ENCODE measurements at regions not wholly inside any gene's neighbourhood (a gene's known extent, or its start where the extent isn't known, plus 50 kb on each side); places are given as distances from the start of the nearest gene placed in this dataset.

DNA sequence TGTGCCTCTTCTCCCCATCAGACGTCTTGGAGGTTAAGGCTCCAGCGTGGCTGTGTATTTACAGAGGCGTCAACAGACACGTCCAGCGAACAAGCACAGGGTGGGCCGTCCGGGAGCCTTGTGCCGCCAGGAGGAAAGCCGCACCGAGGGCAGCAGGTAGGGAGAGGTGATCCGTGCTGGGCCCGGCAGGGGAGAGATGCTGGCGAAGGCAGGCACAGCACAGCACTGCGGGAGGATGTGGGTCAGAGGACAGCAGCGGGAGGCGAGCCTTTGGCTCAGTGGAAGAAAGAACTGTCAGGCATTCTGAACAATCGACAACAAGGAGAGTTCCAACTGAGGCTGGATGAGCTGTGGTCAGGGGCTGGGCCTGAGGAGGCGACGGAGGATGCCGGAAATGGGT, 144.1 kb upstream of the TNR start:
- TF ChIP-seq, protein P1, sequence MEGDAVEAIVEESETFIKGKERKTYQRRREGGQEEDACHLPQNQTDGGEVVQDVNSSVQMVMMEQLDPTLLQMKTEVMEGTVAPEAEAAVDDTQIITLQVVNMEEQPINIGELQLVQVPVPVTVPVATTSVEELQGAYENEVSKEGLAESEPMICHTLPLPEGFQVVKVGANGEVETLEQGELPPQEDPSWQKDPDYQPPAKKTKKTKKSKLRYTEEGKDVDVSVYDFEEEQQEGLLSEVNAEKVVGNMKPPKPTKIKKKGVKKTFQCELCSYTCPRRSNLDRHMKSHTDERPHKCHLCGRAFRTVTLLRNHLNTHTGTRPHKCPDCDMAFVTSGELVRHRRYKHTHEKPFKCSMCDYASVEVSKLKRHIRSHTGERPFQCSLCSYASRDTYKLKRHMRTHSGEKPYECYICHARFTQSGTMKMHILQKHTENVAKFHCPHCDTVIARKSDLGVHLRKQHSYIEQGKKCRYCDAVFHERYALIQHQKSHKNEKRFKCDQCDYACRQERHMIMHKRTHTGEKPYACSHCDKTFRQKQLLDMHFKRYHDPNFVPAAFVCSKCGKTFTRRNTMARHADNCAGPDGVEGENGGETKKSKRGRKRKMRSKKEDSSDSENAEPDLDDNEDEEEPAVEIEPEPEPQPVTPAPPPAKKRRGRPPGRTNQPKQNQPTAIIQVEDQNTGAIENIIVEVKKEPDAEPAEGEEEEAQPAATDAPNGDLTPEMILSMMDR (IDR thresholded peaks at IDR 0.05) = no peak
- TF ChIP-seq POLR2AphosphoS5 (IDR thresholded peaks at IDR 0.05) = no peak
- intact Hi-C loops (cut with DNase I; ENCODE audit: low total_unique reads) = no loop called here
- in situ Hi-C loops (cut with MboI; ENCODE audit: low pct_ligation_motif_present in 1 of 4, low pct_unique_long_range_greater_than_20kb in 1 of 4, low sequenced_read_pairs in 3 of 4) = loop anchor here in 1 of 4 donors (25.0 kb wide), 1 partner anchor 400 kb away; no protein-coding TSS in a partner anchor
- DNase-seq = no peak
- Histone ChIP-seq H3K4me1 (no peaks in the 10 kb centered on the region), H3K27ac (no peak overlapping the region), H3K36me3 (no peaks in the 10 kb centered on the region), H3K27me3 (no peaks in the 10 kb centered on the region), H3K9me3 (no peaks in the 10 kb centered on the region), H3K4me3 (no peak overlapping the region)
- WGBS, 2 donors (ENCODE audit: low coverage in 1 of 2) = 90% methylated on average over 20 of the region's 20 CpGs; no CpG with 5 or more reads in 1 of the 2 donors

DNA sequence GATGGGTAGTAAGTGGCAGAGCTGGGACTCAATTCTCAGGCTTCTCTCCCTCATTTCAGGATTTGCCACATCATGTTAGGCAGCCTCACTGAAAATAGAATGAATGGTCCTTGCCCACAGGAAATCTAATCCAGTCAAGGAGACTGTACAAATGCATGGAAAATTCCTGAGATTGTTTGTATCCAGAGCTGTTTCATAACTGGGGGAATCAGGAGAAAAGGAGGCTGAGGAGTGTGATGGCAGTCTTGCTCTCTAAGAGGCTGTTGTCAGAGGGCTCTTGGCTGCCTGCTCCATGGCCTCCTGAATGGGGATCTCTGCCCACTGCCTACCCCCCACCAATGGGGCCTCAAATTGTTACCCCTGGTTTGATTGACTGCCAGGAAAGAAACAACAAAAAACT, 141.9 kb upstream of the TNR start:
- in situ Hi-C loops (cut with MboI; ENCODE audit: low pct_ligation_motif_present in 1 of 4, low pct_unique_long_range_greater_than_20kb in 1 of 4, low sequenced_read_pairs in 3 of 4) = loop anchor here in 1 of 4 donors (25.0 kb wide), 1 partner anchor 398 kb away; no protein-coding TSS in a partner anchor
- DNase-seq = no peak
- intact Hi-C loops (cut with DNase I; ENCODE audit: low total_unique reads) = no loop called here
- no peak for TF ChIP-seq POLR2AphosphoS5 (IDR thresholded peaks at IDR 0.05)
- no peak for TF ChIP-seq EP300 (IDR thresholded peaks at IDR 0.05; ENCODE audit: low read depth)
- TF ChIP-seq, protein P1 (IDR thresholded peaks at IDR 0.05) = no peak
- no peak for TF ChIP-seq POLR2A (IDR thresholded peaks at IDR 0.05)
- H3K4me1 ChIP-seq = no peaks in the 10 kb centered on the region
- no peak overlapping the region for H3K4me3 ChIP-seq
- no peak overlapping the region for H3K27ac ChIP-seq
- no peaks in the 10 kb centered on the region for H3K27me3 ChIP-seq
- H3K36me3 ChIP-seq = no peaks in the 10 kb centered on the region
- H3K9me3 ChIP-seq = no peaks in the 10 kb centered on the region

DNA sequence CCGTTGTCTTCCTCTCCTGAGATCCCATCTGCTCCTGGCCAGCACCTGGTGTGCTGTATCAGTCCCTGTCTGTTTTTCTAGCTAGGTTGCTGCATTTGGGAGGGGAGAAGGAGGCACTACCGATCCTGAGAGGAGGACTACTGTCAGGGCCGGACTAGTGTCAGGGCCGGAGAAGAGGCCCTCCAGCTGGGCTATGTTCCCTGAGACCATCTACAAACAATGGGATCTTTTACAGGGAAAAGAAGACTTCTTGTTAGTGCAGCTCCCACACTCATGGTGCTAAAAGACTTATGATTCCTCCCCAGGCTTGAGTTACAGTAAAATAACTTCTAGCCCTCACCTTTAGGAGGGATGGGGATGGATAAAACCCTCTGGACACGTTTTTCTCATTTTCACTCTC, 141.0 kb upstream of the TNR start:
- intact Hi-C loops (cut with DNase I; ENCODE audit: low total_unique reads) (no loop called here), in situ Hi-C loops (cut with MboI; ENCODE audit: low pct_ligation_motif_present in 1 of 4, low pct_unique_long_range_greater_than_20kb in 1 of 4, low sequenced_read_pairs in 3 of 4) (loop anchor here in 1 of 4 donors (25.0 kb wide), 1 partner anchor 397 kb away; no protein-coding TSS in a partner anchor)
- Histone ChIP-seq H3K9me3 (no peaks in the 10 kb centered on the region), H3K27me3 (no peaks in the 10 kb centered on the region), H3K4me3 (no peak overlapping the region), H3K4me1 (no peaks in the 10 kb centered on the region), H3K36me3 (no peaks in the 10 kb centered on the region), H3K27ac (no peak overlapping the region)
- WGBS, 2 donors (ENCODE audit: low coverage in 1 of 2) = 63 to 82% methylated on average over 2 to 5 of the region's 5 CpGs
- DNase-seq = no peak
- TF ChIP-seq EP300 (IDR thresholded peaks at IDR 0.05; ENCODE audit: low read depth) (no peak), POLR2A (IDR thresholded peaks at IDR 0.05) (no peak), POLR2AphosphoS5 (IDR thresholded peaks at IDR 0.05) (no peak)
- TF ChIP-seq, protein P1 (IDR thresholded peaks at IDR 0.05) = no peak

DNA sequence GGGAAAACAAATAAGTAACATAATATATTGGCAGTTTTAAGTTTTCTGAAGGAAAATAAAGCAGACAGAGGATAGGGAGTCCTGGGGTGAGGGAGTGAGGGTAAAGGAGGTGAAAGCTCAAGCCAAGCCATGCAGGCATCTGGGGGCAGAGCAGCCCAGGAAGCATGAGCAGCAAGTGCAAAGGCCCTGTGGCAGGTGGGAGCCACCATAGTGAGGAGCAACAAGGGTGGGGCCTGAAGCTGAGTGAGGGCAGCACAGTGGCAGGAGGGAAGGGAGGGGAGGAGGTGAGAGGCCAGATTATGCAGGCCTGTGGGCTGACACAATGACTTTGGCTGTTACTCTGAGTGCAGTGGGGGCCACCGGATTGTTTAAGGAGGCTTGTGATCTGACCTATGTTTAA, 138.8 kb upstream of the TNR start:
- Histone ChIP-seq H3K36me3 (no peaks in the 10 kb centered on the region), H3K4me3 (no peak overlapping the region), H3K27me3 (no peaks in the 10 kb centered on the region), H3K4me1 (no peaks in the 10 kb centered on the region), H3K27ac (no peak overlapping the region), H3K9me3 (no peaks in the 10 kb centered on the region)
- in situ Hi-C loops (cut with MboI; ENCODE audit: low pct_ligation_motif_present in 1 of 4, low pct_unique_long_range_greater_than_20kb in 1 of 4, low sequenced_read_pairs in 3 of 4) (loop anchor here in 1 of 4 donors (25.0 kb wide), 1 partner anchor 395 kb away; no protein-coding TSS in a partner anchor), intact Hi-C loops (cut with DNase I; ENCODE audit: low total_unique reads) (no loop called here)
- TF ChIP-seq POLR2AphosphoS5 (IDR thresholded peaks at IDR 0.05) = no peak
- TF ChIP-seq, protein P1 (IDR thresholded peaks at IDR 0.05) = no peak
- no peak for TF ChIP-seq EP300 (IDR thresholded peaks at IDR 0.05; ENCODE audit: low read depth)
- TF ChIP-seq POLR2A (IDR thresholded peaks at IDR 0.05) = no peak
- no peak for DNase-seq
- 92 to 100% methylated on average over 1 of the region's 1 CpG for WGBS, 2 donors (ENCODE audit: low coverage in 1 of 2)
